ENCODE measurements at regions not wholly inside any gene's neighbourhood (a gene's known extent, or its start where the extent isn't known, plus 50 kb on each side); places are given as distances from the start of the nearest gene placed in this dataset.

DNA sequence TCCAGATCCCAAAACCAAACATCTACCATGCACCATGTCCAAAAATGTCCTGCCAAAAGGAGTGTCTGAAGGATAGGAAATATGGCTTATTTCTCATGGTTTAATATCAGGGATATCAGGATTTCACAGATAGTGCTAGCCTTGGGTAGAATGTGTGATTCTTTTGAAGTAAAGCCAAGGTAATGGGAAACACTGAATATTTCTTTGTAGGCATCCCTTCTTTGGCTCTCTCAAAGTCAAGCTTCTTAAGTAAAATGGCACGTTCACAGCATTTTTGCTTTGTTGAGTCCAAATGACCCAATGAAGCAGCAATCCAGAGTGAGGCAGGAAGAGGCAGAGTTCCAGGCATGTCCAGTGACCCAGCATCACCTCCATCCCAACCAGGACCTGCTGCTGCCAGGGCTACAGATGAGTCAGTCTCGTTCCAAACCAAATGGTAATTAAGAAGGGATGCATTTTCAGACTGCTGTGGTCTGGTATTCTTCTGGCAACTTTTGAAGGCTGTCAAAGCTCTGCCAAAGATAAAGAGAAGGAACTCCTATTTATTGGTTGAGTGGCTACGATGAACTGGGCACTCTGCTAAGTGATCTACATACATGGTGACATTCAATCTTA, 678.8 kb upstream of the KLF4 start:
- 85% methylated on average over 3 of the region's 3 CpGs for WGBS
- TF ChIP-seq FOXA1 (IDR thresholded peaks at IDR 0.05): no peak
- TF ChIP-seq GABPA (IDR thresholded peaks at IDR 0.05 in 1 of 2, conservative IDR thresholded peaks at IDR 0.05 in 1 of 2): no peak
- TF ChIP-seq, protein P1, sequence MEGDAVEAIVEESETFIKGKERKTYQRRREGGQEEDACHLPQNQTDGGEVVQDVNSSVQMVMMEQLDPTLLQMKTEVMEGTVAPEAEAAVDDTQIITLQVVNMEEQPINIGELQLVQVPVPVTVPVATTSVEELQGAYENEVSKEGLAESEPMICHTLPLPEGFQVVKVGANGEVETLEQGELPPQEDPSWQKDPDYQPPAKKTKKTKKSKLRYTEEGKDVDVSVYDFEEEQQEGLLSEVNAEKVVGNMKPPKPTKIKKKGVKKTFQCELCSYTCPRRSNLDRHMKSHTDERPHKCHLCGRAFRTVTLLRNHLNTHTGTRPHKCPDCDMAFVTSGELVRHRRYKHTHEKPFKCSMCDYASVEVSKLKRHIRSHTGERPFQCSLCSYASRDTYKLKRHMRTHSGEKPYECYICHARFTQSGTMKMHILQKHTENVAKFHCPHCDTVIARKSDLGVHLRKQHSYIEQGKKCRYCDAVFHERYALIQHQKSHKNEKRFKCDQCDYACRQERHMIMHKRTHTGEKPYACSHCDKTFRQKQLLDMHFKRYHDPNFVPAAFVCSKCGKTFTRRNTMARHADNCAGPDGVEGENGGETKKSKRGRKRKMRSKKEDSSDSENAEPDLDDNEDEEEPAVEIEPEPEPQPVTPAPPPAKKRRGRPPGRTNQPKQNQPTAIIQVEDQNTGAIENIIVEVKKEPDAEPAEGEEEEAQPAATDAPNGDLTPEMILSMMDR (IDR thresholded peaks at IDR 0.05; ENCODE audit: low read depth, low read length, missing input control): no peak
- no peak for TF ChIP-seq HNF4A (conservative IDR thresholded peaks at IDR 0.05)
- TF ChIP-seq MAX (IDR thresholded peaks at IDR 0.05): no peak
- TF ChIP-seq RXRA (IDR thresholded peaks at IDR 0.05): no peak
- TF ChIP-seq ATF3 (IDR thresholded peaks at IDR 0.05): no peak
- TF ChIP-seq, protein P2, sequence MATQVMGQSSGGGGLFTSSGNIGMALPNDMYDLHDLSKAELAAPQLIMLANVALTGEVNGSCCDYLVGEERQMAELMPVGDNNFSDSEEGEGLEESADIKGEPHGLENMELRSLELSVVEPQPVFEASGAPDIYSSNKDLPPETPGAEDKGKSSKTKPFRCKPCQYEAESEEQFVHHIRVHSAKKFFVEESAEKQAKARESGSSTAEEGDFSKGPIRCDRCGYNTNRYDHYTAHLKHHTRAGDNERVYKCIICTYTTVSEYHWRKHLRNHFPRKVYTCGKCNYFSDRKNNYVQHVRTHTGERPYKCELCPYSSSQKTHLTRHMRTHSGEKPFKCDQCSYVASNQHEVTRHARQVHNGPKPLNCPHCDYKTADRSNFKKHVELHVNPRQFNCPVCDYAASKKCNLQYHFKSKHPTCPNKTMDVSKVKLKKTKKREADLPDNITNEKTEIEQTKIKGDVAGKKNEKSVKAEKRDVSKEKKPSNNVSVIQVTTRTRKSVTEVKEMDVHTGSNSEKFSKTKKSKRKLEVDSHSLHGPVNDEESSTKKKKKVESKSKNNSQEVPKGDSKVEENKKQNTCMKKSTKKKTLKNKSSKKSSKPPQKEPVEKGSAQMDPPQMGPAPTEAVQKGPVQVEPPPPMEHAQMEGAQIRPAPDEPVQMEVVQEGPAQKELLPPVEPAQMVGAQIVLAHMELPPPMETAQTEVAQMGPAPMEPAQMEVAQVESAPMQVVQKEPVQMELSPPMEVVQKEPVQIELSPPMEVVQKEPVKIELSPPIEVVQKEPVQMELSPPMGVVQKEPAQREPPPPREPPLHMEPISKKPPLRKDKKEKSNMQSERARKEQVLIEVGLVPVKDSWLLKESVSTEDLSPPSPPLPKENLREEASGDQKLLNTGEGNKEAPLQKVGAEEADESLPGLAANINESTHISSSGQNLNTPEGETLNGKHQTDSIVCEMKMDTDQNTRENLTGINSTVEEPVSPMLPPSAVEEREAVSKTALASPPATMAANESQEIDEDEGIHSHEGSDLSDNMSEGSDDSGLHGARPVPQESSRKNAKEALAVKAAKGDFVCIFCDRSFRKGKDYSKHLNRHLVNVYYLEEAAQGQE (IDR thresholded peaks at IDR 0.05): no peak
- no peak for TF ChIP-seq JUND (IDR thresholded peaks at IDR 0.05)
- TF ChIP-seq FOXA2 (IDR thresholded peaks at IDR 0.05): no peak
- TF ChIP-seq YY1 (IDR thresholded peaks at IDR 0.05): no peak
- TF ChIP-seq SP1 (IDR thresholded peaks at IDR 0.05): no peak
- no peak for TF ChIP-seq HNF4G (IDR thresholded peaks at IDR 0.05)
- TF ChIP-seq EGR1 (IDR thresholded peaks at IDR 0.05; ENCODE audit: low read depth in 2 of 2): no peak
- no peak for TF ChIP-seq TAF1 (conservative IDR thresholded peaks at IDR 0.05)

GRCh38 chr9:108167136-108167900, 677.7 kb upstream of the KLF4 start:
- TF ChIP-seq HNF4G (IDR thresholded peaks at IDR 0.05) (no peak), YY1 (IDR thresholded peaks at IDR 0.05) (no peak), HNF4A (conservative IDR thresholded peaks at IDR 0.05) (no peak), ATF3 (IDR thresholded peaks at IDR 0.05) (no peak), FOXA2 (IDR thresholded peaks at IDR 0.05) (no peak), MAX (IDR thresholded peaks at IDR 0.05) (no peak), NR2F2 (IDR thresholded peaks at IDR 0.05) (no peak), FOXA1 (IDR thresholded peaks at IDR 0.05) (no peak), EGR1 (IDR thresholded peaks at IDR 0.05; ENCODE audit: low read depth in 2 of 2) (no peak), SP1 (IDR thresholded peaks at IDR 0.05) (no peak), RXRA (IDR thresholded peaks at IDR 0.05) (no peak), TAF1 (conservative IDR thresholded peaks at IDR 0.05) (no peak), JUND (IDR thresholded peaks at IDR 0.05) (no peak)
- TF ChIP-seq, protein P2 (IDR thresholded peaks at IDR 0.05): no peak
- TF ChIP-seq, protein P1 (IDR thresholded peaks at IDR 0.05; ENCODE audit: low read depth, low read length, missing input control): no peak
- Histone ChIP-seq H3K4me1 (ENCODE audit: control insufficient read depth in 4 of 4, insufficient read depth in 4 of 4, low read length in 3 of 4) (no peaks in the 10 kb centered on the region), H3K27ac (ENCODE audit: low read depth in 1 of 2, low read length in 2 of 2) (no peak overlapping the region), H3K4me3 (ENCODE audit: low read depth in 1 of 3, low read length in 3 of 3) (no peak overlapping the region), H3K9me3 (ENCODE audit: control insufficient read depth in 4 of 4, low read length in 3 of 4) (no peaks in the 10 kb centered on the region), H3K36me3 (ENCODE audit: control insufficient read depth in 4 of 4, insufficient read depth in 3 of 4, low read depth in 1 of 4, low read length in 3 of 4) (no peaks in the 10 kb centered on the region), H3K9ac (ENCODE audit: low read depth in 1 of 2, low read length in 2 of 2) (no peak overlapping the region), H3K27me3 (ENCODE audit: control insufficient read depth in 4 of 4, insufficient read depth in 4 of 4, low read length in 3 of 4) (no peaks in the 10 kb centered on the region)
- DNase-seq (ENCODE audit: low spot score): no peak
- 86% methylated on average over 5 of the region's 5 CpGs for WGBS

More for the DNA sequence above, 678.8 kb upstream of the KLF4 start:
- Histone ChIP-seq H3K27me3 (ENCODE audit: control insufficient read depth in 4 of 4, insufficient read depth in 4 of 4, low read length in 3 of 4) (no peaks in the 10 kb centered on the region), H3K9me3 (ENCODE audit: control insufficient read depth in 4 of 4, low read length in 3 of 4) (no peaks in the 10 kb centered on the region), H3K27ac (ENCODE audit: low read depth in 1 of 2, low read length in 2 of 2) (no peak overlapping the region), H3K4me3 (ENCODE audit: low read depth in 1 of 3, low read length in 3 of 3) (no peak overlapping the region), H3K9ac (ENCODE audit: low read depth in 1 of 2, low read length in 2 of 2) (no peak overlapping the region), H3K36me3 (ENCODE audit: control insufficient read depth in 4 of 4, insufficient read depth in 3 of 4, low read depth in 1 of 4, low read length in 3 of 4) (no peaks in the 10 kb centered on the region), H3K4me1 (ENCODE audit: control insufficient read depth in 4 of 4, insufficient read depth in 4 of 4, low read length in 3 of 4) (no peaks in the 10 kb centered on the region)
- DNase-seq (ENCODE audit: low spot score): no peak
